K562 (cell line): ENCODE measurements at regions not wholly inside any gene's neighbourhood (a gene's known extent, or its start where the extent isn't known, plus 50 kb on each side); places are given as distances from the start of the nearest gene placed in this dataset.

Source experiments
- E2F8 ChIP-seq: fragments of 450-650 bp; IDR thresholded peaks from 2 replicates; pipeline ENCODE4 v1.7.1; 2018; ENCODE audit warnings: mild to moderate bottlenecking, low read depth; ENCODE audit not compliant: partially characterized antibody
- ETV6 ChIP-seq, 3 experiments: fragments of 150-350 bp in 1 of 3; sonication (generic) in 1 of 3; formaldehyde crosslinking in 1 of 3; IDR thresholded peaks; 2 replicates each; pipeline versions ENCODE4 v1.6.1 to v1.8.0; 2014 to 2022; ENCODE audit warnings: borderline replicate concordance in 2 of 3, low read depth in 2 of 3, antibody characterized with exemption in 1 of 3, low read length in 1 of 3, mild to moderate bottlenecking in 1 of 3, missing genetic modification reagents in 1 of 3
- FOXA1 ChIP-seq: fragments of 450-650 bp; IDR thresholded peaks from 2 replicates; pipeline ENCODE4 v1.6.1; 2016; ENCODE audit warnings: mild to moderate bottlenecking, borderline replicate concordance
- POLR2A ChIP-seq: fragments of 450-650 bp; conservative IDR thresholded peaks from 2 replicates; pipeline ENCODE4 v1.6.1; 2016
- POLR2AphosphoS5 ChIP-seq: IDR thresholded peaks from 2 replicates; pipeline ENCODE4 v1.6.1; 2011; ENCODE audit warnings: mild to moderate bottlenecking, low read depth, low read length, moderate library complexity; ENCODE audit not compliant: control insufficient read depth, insufficient read depth
- RAD21 ChIP-seq, 2 experiments: fragments of 250-450 bp in 1 of 2; fragments of 450-650 bp in 1 of 2; sonication (Bioruptor Pico) in 1 of 2; formaldehyde crosslinking in 1 of 2; IDR thresholded peaks in 1 of 2; conservative IDR thresholded peaks in 1 of 2; 2 replicates each; pipeline versions ENCODE4 v1.4.0 to v1.8.0; 2020 to 2022; ENCODE audit warnings: mild to moderate bottlenecking in 2 of 2, moderate library complexity in 1 of 2
- TBP ChIP-seq: optimal IDR thresholded peaks from 2 replicates; pipeline ENCODE3; 2011; ENCODE audit warnings: low read depth, low read length, improper control_type of control experiment

DNA sequence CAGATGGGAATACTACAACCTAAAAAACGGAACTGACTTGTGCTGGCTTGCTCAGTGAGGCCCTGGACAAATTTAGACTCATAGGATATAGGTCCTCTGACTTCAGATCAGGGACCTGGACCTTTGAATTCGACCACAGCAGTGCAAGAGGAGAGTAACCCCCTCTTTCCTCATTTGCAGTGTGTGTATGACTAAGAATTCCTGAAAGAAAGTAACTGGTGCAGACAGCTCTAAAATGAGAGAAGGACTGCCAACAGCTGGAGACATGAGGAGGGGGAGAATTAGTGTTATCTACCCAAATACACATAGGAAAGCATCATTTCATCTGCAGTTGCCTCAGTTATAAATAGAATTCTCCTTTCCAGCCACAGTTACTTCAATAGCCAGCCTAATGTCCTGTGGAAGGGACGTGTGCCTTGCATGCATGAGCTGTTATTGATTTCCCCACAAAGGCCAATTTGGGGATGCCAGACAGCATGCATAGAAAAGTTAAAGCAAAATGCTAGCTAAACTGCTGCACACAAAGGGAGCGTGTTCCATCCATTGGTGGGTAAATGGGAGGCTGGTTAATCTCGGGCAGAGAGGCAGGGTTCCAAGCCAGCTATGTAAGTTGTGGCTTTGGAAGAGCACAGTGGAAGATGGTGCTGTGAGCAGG lies 442.7 kb downstream of the CDK5RAP2 start:
- TF ChIP-seq ETV6 (IDR thresholded peaks at IDR 0.05; ENCODE audit: borderline replicate concordance in 1 of 2, low read depth in 2 of 2, low read length in 1 of 2), result no peak
- no peak for TF ChIP-seq ETV6 (CRISPR knock-in tag; IDR thresholded peaks at IDR 0.05; ENCODE audit: borderline replicate concordance)
- no peak for TF ChIP-seq POLR2A
- TF ChIP-seq TBP, result no peak
- no peak for TF ChIP-seq E2F8
- TF ChIP-seq POLR2AphosphoS5, result no peak
- TF ChIP-seq RAD21 (CRISPR knock-in tag; conservative IDR thresholded peaks at IDR 0.05 in 1 of 2, IDR thresholded peaks at IDR 0.05 in 1 of 2), result no peak
- TF ChIP-seq FOXA1, result no peak
